ENCODE measurements at regions not wholly inside any gene's neighbourhood (a gene's known extent, or its start where the extent isn't known, plus 50 kb on each side); places are given as distances from the start of the nearest gene placed in this dataset.
"Not testable (repeated sequence)": the region's sequence is repeated elsewhere in the genome, so short reads cannot be mapped to it uniquely, and the experiment has no call there.

DNA sequence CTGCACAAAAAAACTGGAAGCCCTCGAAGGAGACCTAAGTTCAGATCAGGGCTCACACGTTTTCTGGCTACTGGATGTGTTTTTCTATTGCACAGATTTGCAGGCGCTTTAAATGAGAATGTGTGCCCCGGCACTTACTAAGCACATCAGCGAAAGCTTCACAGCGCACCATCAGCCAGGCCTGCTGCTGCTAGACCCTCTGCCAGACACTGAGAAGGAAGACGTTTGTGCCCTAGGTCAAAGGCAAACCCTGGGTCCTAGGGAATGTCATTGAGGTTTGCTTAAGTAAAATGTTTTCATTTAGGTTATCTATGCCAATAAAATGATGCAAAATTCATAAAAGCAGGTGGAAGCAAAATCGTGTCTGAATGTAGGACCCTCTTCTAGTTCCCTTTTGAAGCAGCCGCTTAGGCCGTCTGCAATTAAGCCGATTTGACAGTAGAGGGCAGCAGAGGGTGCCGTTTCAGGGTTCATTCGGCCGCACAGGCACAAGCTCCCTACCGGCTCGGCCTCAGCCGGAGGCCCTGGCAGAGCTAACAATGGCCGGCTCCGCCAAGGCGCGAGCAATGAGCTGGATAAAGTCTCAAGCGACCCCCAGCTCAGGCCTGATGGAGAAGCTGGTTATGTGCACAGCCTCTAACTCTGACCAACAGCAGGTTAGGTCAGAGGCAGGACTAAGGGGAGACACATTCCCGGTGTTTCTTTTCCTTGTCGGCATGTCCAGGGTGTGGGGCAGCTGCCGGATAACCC lies 107.2 kb upstream of the FOXA2 start:
- peak; percentile 64 for DNase-seq

GRCh38 chr20:22692119-22692475 lies 107.7 kb upstream of the FOXA2 start:
- DNase-seq: no peak

DNA sequence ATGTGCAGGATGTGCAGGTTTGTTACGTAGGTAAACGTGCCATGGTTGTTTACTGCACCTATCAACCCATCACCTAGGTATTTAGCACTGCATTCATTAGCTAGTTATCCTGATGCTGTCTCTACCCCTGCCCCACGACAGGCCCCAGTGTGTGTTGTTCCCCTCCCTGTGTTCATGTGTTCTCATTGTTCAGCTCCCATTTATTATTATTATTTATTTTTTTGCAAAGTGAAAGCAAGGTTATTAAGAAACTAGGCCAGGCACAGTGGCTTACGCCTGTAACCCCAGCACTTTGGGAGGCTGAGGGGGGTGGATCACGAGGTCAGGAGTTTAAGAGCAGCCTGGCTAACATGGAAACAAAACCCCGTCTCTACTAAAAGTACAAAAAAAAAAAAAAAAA lies 108.2 kb upstream of the FOXA2 start:
- DNase-seq: not testable (repeated sequence)

GRCh38 chr20:22696759-22697158 lies 112.4 kb upstream of the FOXA2 start:
- no peak for DNase-seq

- no peak for DNase-seq
Observed at GRCh38 chr20:22698259-22698842, 114.0 kb upstream of the FOXA2 start.

DNA sequence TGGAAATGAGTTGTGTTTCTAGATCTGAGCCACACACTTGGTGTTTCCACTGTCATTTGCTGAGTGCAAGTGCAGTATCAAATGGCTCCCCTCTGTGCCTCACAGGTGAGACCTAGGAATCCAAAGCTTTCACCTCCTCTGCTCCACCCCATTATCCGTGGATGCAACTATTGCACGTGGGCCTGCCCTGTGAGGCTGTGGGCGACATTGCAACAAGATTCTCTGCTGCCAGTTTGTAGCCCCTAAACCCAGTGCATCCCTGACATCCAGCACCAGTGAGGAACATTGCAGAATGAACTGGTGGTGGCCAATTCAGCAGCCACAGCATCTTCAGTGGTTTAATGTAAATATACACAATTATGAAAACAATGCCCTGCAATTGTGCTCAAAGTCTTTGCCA lies 115.0 kb upstream of the FOXA2 start:
- no peak for DNase-seq

GRCh38 chr20:22700367-22700766 lies 116.0 kb upstream of the FOXA2 start:
- no peak for DNase-seq

- DNase-seq: no peak
Observed at GRCh38 chr20:22701679-22702308, 117.4 kb upstream of the FOXA2 start.

DNA sequence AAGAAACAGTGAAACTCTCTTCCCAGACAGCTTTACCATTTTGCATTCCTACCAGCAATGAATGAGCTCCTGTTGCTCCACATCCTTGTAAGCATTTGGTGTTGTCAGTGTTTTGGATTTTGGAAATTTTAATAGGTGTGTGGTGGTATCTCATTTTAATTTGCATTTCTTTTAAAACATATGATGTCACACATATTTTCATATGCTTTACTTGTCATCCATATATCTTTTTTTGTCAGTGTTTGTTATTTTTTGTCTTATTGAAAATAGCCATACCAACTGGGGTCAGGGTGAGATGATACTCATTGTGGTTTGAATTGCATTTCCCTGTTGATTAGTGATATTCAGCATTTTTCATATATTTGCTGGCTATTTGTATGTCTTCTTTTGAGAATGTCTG lies 119.5 kb upstream of the FOXA2 start:
- DNase-seq: no peak

DNA sequence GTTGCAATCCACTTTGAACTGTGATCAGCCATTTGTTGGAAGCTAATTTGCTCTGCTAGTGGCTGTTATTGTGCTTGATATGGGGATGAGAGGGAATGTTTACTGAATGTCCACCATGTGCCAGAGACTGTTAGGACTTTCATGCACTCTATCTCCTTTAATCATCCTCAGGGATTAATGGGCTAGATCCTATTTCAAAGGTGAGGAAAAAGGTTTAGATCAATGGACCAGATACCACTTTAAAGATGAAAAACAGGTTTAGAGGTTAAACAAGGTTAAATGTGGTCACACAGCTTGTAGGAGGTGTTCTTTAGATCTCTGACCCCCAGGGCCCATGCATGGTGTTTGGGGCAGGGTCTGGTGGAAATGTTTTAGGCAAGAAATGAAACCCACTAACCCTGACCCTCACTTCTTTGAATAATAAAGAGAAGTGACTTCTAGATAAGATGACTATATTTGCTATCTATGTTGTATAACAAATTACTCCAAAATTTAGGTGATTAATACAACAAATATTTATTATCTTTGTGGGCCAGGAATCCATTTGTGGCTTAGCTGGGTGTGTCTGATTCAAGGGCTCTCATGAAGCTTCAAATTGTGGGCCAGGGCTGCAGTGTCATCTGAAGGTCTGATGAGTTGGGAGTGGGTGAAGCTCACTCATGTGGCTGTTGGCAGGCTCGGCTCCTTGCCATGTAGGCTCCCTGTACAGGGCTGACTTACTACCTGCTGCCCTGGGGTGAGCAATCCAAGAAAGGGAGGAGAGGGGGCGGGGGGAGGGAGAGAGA lies 127.8 kb upstream of the FOXA2 start:
- no peak for DNase-seq

DNA sequence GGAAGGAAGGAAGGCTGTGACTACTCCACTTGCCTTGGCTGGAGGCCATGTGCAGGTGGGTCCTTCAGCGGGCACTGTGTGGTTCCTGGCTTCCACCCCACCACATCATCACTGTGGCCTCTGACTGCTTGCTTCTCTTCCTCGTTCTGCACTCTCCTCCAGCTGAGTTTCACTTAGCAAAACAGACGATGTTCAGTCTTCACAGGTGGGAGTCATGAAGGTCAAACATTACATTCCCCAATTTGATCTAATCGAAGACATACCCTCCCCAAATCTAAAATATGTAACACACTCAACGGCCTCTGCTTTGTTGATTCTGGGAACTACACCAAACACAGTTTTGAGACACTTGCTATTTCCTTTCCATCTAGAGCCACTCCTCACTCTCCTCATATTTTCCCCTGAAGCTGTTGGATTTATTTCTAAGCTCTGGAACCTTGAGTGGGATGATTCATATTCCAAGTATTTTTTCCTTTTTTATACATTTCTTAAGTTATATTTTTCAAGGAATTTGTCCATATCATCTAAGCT lies 132.5 kb upstream of the FOXA2 start:
- DNase-seq: no peak

DNA sequence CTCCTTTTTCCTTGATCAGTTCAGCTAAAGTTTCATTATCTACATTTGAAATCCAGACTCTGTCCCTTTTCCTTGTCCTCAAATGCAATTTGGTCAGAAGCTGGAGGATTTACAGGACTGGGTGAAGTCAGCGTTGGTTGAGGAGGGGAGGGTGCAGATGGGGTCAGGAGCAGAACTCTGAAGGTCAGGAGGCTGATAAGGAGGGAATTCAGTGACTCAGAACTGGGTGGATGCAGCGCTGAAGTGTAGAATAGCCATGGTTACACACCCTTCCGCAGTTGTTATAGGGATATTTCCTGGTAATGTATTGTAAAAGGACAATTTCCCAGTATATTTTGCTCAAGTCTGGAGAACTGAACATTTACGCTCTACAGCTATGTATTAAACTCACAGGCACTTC lies 133.1 kb upstream of the FOXA2 start:
- DNase-seq: no peak

DNA sequence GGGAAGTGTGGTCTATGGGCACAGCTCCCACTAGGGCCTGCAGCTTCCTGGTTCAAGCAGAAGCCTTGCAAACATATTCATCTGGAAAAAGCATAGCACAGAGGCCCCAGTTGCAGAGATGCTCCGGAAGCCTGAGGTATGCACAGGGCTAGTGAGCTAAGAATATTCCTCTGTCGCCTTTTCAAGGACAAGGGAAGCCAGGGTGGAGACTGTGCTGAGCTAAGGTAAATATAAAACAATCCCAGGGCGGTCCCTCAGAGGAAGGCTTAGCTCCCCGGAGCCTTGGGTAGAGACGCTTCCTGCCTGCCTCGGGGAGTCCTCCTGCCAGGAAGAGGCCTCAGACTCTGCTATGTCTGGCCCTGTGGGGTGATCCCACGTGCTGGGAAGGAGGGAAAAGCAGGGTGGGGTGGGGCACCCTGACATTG lies 134.8 kb upstream of the FOXA2 start:
- no peak for DNase-seq

DNA sequence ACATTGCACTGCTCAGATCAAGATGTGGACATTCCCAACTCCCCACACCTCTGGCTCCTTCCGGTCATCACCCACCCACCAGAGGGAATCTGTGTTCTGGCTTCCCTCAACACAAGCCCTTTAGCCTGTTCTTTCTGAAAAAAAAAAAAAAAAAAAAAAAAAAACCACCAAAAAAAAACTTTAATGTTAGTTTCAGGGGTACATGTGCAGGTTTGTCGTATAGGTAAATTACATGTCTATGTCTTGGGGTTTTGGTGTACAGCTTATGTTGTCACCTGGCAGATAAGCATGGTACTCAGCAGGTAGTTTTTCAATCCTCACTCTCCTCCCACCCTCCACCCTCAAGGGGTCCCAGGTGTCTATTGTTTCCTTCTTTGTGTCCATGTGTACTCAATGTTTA lies 135.8 kb upstream of the FOXA2 start:
- DNase-seq: no peak

- no peak for DNase-seq
Observed at GRCh38 chr20:22722811-22723210, 138.4 kb upstream of the FOXA2 start.

- DNase-seq: no peak
Observed at GRCh38 chr20:22723659-22724058, 139.3 kb upstream of the FOXA2 start.

- no peak for DNase-seq
Observed at GRCh38 chr20:22728146-22728745, 143.9 kb upstream of the FOXA2 start.

GRCh38 chr20:22729180-22729579 lies 144.8 kb upstream of the FOXA2 start:
- DNase-seq: no peak

- no peak for DNase-seq
Observed at GRCh38 chr20:22729616-22730236, 145.4 kb upstream of the FOXA2 start.

DNA sequence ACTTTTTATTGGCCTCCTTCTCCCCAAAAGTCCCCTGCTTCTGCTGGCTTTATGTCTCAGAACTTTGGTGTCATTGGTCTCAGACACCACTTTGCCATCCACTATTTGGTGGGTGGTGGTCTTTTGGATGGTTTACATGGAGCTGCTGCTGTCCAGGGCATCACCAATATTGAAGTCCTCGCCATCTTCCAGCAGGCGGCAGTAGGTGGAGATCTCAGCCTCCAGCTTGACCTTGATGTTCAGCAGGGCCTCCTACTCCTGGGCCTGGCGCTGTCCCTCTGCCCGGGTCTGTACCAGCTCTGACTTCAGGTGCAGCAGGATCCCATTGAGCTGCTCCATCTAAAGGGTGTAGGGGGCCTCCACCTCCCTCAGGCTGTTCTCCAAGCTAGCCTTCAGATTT lies 148.4 kb upstream of the FOXA2 start:
- DNase-seq: no peak

DNA sequence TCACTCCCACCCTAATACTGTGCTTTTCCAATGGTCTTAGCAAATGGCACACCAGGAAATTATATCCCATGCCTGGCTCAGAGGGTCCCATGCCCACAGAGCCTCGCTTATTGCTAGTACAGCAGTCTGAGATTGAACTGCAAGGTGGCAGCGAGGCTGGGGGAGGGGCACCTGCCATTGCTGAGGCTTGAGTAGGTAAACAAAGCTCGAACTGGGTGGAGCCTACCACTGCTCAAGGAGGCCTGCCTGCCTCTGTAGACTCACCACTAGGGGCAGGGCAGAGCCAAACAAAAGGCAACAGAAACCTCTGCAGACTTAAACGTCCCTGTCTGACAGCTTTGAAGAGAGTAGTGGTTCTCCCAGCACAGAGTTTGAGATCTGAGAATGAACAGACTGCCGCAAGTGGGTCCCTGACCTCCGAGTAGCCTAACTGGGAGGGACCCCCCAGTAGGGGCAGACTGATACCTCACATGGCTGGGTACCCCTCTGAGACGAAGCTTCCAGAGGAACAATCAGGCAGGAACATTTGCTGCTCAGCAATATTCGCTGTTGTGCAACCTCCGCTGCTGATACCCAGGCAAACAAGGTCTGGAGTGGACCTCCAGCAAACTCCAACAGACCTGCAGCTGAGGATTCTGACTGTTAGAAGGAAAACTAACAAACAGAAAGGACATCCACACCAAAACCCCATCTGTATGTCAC lies 150.7 kb upstream of the FOXA2 start:
- not testable (repeated sequence) for DNase-seq

DNA sequence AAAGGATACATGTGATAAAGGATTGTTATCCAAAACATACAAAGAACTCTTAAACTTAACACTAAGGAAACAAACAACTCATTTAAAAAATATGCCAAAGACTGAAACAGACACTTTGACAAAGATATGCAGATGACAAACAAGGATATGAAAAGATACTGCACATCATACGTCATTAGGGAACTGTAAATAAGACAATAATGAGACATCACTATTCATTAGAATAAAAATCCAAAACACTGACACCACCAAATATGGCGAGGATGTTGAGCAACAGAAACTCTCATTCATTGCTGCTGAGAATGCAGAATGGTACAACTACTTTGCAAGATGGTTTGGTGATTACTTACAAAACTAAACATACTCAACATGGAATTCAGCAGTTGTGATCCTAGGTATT lies 156.5 kb upstream of the FOXA2 start:
- no peak for DNase-seq
